Naive thymus-derived CD8-positive, alpha-beta T cell (primary cell): ENCODE measurements at regions not wholly inside any gene's neighbourhood (a gene's known extent, or its start where the extent isn't known, plus 50 kb on each side); places are given as distances from the start of the nearest gene placed in this dataset.
"Not testable (repeated sequence)": the region's sequence is repeated elsewhere in the genome, so short reads cannot be mapped to it uniquely, and the experiment has no call there.

Experiments used
- ATAC-seq, 2 donors: fragments of 150-1000 bp; cut with Tn5 transposase in 1 of 2; sonication (Bioruptor Pico), chemical (Tn5 transposase) in 1 of 2; 1 replicate in 1 of 2; 2 replicates in 1 of 2; pipeline ENCODE4 v1.10.0; 2021; ENCODE audit warnings: mild to moderate bottlenecking in 2 of 2, moderate library complexity in 2 of 2
- POLR2A ChIA-PET: fragments of 350-600 bp; sonication (Branson Sonifier 250); formaldehyde crosslinking; loops from one replicate; lab custom pipeline; 2021; ENCODE audit warnings: antibody characterized with exemption; lab: Charles Lee
- DNase-seq, 10 donors: peaks; one replicate each; pipeline versions ENCODE4 v3.0.0 to v3.0.0-alpha.2; 2020 to 2022
- H3K27ac Mint-ChIP-seq, 10 donors: one replicate each; pipeline ENCODE4 v1.8.0; 2020 to 2022; ENCODE audit warnings: mild to moderate bottlenecking in 10 of 10, mixed read lengths in 10 of 10, moderate library complexity in 4 of 10, inconsistent platforms in 1 of 10
- H3K27me3 Mint-ChIP-seq, 5 donors: one replicate each; pipeline ENCODE4 v1.8.0; 2021 to 2022; ENCODE audit warnings: mixed read lengths in 5 of 5
- H3K36me3 Mint-ChIP-seq, 3 donors: one replicate each; pipeline ENCODE4 v1.8.0; 2020 to 2022; ENCODE audit warnings: mixed read lengths in 3 of 3, mild to moderate bottlenecking in 2 of 3, inconsistent platforms in 1 of 3
- H3K4me1 Mint-ChIP-seq, 4 donors: one replicate each; pipeline ENCODE4 v1.8.0; 2021 to 2022; ENCODE audit warnings: mixed read lengths in 4 of 4
- H3K4me3 Mint-ChIP-seq, 10 donors: one replicate each; pipeline ENCODE4 v1.8.0; 2020 to 2022; ENCODE audit warnings: mild to moderate bottlenecking in 10 of 10, mixed read lengths in 10 of 10, moderate library complexity in 6 of 10, inconsistent platforms in 1 of 10
- H3K9me3 Mint-ChIP-seq, 9 donors: one replicate each; pipeline ENCODE4 v1.8.0; 2020 to 2022; ENCODE audit warnings: mixed read lengths in 9 of 9, mild to moderate bottlenecking in 3 of 9, inconsistent platforms in 1 of 9, moderate library complexity in 1 of 9

GRCh38 chr18:14606546-14606945 lies 63.1 kb upstream of the POTEC start:
- H3K27me3 Mint-ChIP-seq, POLR2A ChIA-PET, H3K9me3 Mint-ChIP-seq, H3K36me3 Mint-ChIP-seq: not testable (repeated sequence)
- ATAC-seq (peak in 1 of 2 donors; percentile 50), DNase-seq (peak in 3 of 10 donors; percentile 3 to 7 (median 6))
- peaks cover 10 to 30% (median 26%) of the 10 kb centered on the region in 4 donors for H3K4me1 Mint-ChIP-seq
- peak overlapping the region; percentile 1 to 89 (median 58) for H3K27ac Mint-ChIP-seq
- H3K4me3 Mint-ChIP-seq: peak overlapping the region; percentile 22 to 72 (median 48)

- H3K27me3 Mint-ChIP-seq, H3K9me3 Mint-ChIP-seq, POLR2A ChIA-PET, H3K36me3 Mint-ChIP-seq, DNase-seq: not testable (repeated sequence)
- peak in 1 of 2 donors; percentile 59 for ATAC-seq
- H3K4me3 Mint-ChIP-seq: peak overlapping the region in 8 of 10 donors; percentile 22 to 72 (median 47)
- peaks cover 10 to 30% (median 28%) of the 10 kb centered on the region in 4 donors for H3K4me1 Mint-ChIP-seq
- H3K27ac Mint-ChIP-seq: peak overlapping the region in 5 of 10 donors; percentile 22 to 89 (median 60)
These were observed 64.0 kb upstream of the POTEC start for GRCh38 chr18:14607360-14607759.

- H3K27me3 Mint-ChIP-seq, H3K9me3 Mint-ChIP-seq, POLR2A ChIA-PET, H3K36me3 Mint-ChIP-seq: not testable (repeated sequence)
- H3K4me3 Mint-ChIP-seq: peak overlapping the region; percentile 23 to 78 (median 63)
- ATAC-seq (peak; percentile 95 to 99), DNase-seq (peak in 3 of 10 donors; percentile 33 to 52 (median 52))
- peaks cover 10 to 25% (median 21%) of the 10 kb centered on the region in 4 donors for H3K4me1 Mint-ChIP-seq
- H3K27ac Mint-ChIP-seq: peak overlapping the region in 9 of 10 donors; percentile 19 to 94 (median 75)
These were observed 69.0 kb upstream of the POTEC start for GRCh38 chr18:14612422-14612821.

- Mint-ChIP-seq H3K4me1 (peaks cover 8 to 20% (median 15%) of the 10 kb centered on the region in 4 donors), H3K9me3 (peaks cover 0 to 16% (median 6%) of the 10 kb centered on the region in 9 donors)
- H3K27ac Mint-ChIP-seq, POLR2A ChIA-PET, H3K27me3 Mint-ChIP-seq, ATAC-seq, H3K4me3 Mint-ChIP-seq, DNase-seq, H3K36me3 Mint-ChIP-seq: not testable (repeated sequence)
These were observed 71.1 kb upstream of the POTEC start for GRCh38 chr18:14614485-14614884.

- H3K4me3 Mint-ChIP-seq, H3K9me3 Mint-ChIP-seq, H3K27me3 Mint-ChIP-seq, H3K27ac Mint-ChIP-seq, DNase-seq, H3K36me3 Mint-ChIP-seq, ATAC-seq, POLR2A ChIA-PET, H3K4me1 Mint-ChIP-seq: not testable (repeated sequence)
These were observed 83.9 kb upstream of the POTEC start for GRCh38 chr18:14627336-14627735.

- H3K27me3 Mint-ChIP-seq, ATAC-seq, H3K9me3 Mint-ChIP-seq, DNase-seq, H3K27ac Mint-ChIP-seq, H3K36me3 Mint-ChIP-seq, H3K4me3 Mint-ChIP-seq, POLR2A ChIA-PET, H3K4me1 Mint-ChIP-seq: not testable (repeated sequence)
These were observed 85.1 kb upstream of the POTEC start for GRCh38 chr18:14628323-14628978.

- H3K4me3 Mint-ChIP-seq, H3K36me3 Mint-ChIP-seq, H3K27ac Mint-ChIP-seq, DNase-seq, H3K4me1 Mint-ChIP-seq, ATAC-seq, H3K27me3 Mint-ChIP-seq, POLR2A ChIA-PET, H3K9me3 Mint-ChIP-seq: not testable (repeated sequence)
These were observed 85.6 kb upstream of the POTEC start for GRCh38 chr18:14628979-14629325.

GRCh38 chr18:14632976-14633375 lies 89.6 kb upstream of the POTEC start:
- POLR2A ChIA-PET: not testable (repeated sequence)

GRCh38 chr18:14638008-14638407 lies 94.6 kb upstream of the POTEC start:
- peaks cover 5 to 13% (median 6%) of the 10 kb centered on the region in 4 donors for H3K4me1 Mint-ChIP-seq
- H3K36me3 Mint-ChIP-seq, H3K4me3 Mint-ChIP-seq, POLR2A ChIA-PET: not testable (repeated sequence)
- H3K27me3 Mint-ChIP-seq: peaks cover 0 to 23% (median 6%) of the 10 kb centered on the region in 5 donors
- DNase-seq (peak in 4 of 10 donors; percentile 1 to 23 (median 14)), ATAC-seq (peak; percentile 50 to 70)
- peak overlapping the region in 1 of 10 donors; percentile 2 for H3K27ac Mint-ChIP-seq
- peaks cover 0 to 16% (median 3%) of the 10 kb centered on the region in 9 donors for H3K9me3 Mint-ChIP-seq

More at GRCh38 chr18:14632976-14633375, 89.6 kb upstream of the POTEC start:
- not testable (repeated sequence) for H3K9me3 Mint-ChIP-seq, H3K4me3 Mint-ChIP-seq, H3K27ac Mint-ChIP-seq, H3K27me3 Mint-ChIP-seq, DNase-seq, H3K36me3 Mint-ChIP-seq, ATAC-seq
- peaks cover 3 to 13% (median 7%) of the 10 kb centered on the region in 4 donors for H3K4me1 Mint-ChIP-seq

GRCh38 chr18:14641121-14641520 lies 97.7 kb upstream of the POTEC start:
- H3K4me3 Mint-ChIP-seq, DNase-seq, POLR2A ChIA-PET, ATAC-seq, H3K36me3 Mint-ChIP-seq: not testable (repeated sequence)
- Mint-ChIP-seq H3K27me3 (peaks cover 0 to 23% (median 6%) of the 10 kb centered on the region in 5 donors), H3K4me1 (peaks cover 6 to 16% (median 8%) of the 10 kb centered on the region in 4 donors), H3K9me3 (peaks cover 0 to 16% (median 3%) of the 10 kb centered on the region in 9 donors), H3K27ac (peak overlapping the region in 1 of 10 donors; percentile 37)

GRCh38 chr18:14643715-14644290 lies 100.4 kb upstream of the POTEC start:
- Mint-ChIP-seq H3K27me3 (peaks cover 0 to 23% (median 4%) of the 10 kb centered on the region in 5 donors), H3K9me3 (peaks cover 0 to 16% (median 0%) of the 10 kb centered on the region in 9 donors), H3K27ac (peak overlapping the region in 2 of 10 donors; percentile 6 to 56)
- POLR2A ChIA-PET, H3K4me1 Mint-ChIP-seq, H3K36me3 Mint-ChIP-seq, DNase-seq, ATAC-seq, H3K4me3 Mint-ChIP-seq: not testable (repeated sequence)

- DNase-seq, H3K27ac Mint-ChIP-seq, ATAC-seq, POLR2A ChIA-PET, H3K4me1 Mint-ChIP-seq, H3K4me3 Mint-ChIP-seq, H3K27me3 Mint-ChIP-seq, H3K36me3 Mint-ChIP-seq: not testable (repeated sequence)
- peaks cover 0 to 13% (median 4%) of the 10 kb centered on the region in 9 donors for H3K9me3 Mint-ChIP-seq
These were observed 54.9 kb upstream of the ANKRD30B start for GRCh38 chr18:14693051-14693450.

- H3K27ac Mint-ChIP-seq, H3K36me3 Mint-ChIP-seq, H3K9me3 Mint-ChIP-seq, POLR2A ChIA-PET, H3K4me1 Mint-ChIP-seq, H3K27me3 Mint-ChIP-seq, H3K4me3 Mint-ChIP-seq, ATAC-seq, DNase-seq: not testable (repeated sequence)
These were observed 54.1 kb upstream of the ANKRD30B start for GRCh38 chr18:14693882-14694281.
